ENCODE measurements at regions not wholly inside any gene's neighbourhood (a gene's known extent, or its start where the extent isn't known, plus 50 kb on each side); places are given as distances from the start of the nearest gene placed in this dataset.

DNA sequence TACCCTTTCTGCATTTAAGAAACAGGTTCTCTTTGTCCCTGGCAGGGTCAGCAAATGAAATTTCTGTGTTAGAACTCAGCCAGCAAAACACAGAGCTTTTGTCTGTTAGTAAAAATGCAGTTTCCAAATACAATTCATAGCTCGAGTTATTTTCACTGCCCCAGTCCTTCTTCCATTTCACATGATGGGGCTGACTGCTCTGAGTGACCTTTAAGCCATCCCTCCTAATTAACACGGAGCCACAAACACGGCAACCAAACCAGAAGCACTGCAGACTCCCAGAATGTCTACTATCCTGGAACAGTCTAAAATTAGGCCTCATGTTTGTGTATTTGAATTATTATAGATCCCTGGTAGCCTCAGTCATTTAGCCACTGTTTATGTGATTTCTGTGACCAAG is 99.1 kb upstream of the RGS4 start:
- H3K27ac ChIP-seq: no peak overlapping the region
- TF ChIP-seq ZFX (IDR thresholded peaks at IDR 0.05; ENCODE audit: borderline replicate concordance): no peak
- TF ChIP-seq, protein P1, sequence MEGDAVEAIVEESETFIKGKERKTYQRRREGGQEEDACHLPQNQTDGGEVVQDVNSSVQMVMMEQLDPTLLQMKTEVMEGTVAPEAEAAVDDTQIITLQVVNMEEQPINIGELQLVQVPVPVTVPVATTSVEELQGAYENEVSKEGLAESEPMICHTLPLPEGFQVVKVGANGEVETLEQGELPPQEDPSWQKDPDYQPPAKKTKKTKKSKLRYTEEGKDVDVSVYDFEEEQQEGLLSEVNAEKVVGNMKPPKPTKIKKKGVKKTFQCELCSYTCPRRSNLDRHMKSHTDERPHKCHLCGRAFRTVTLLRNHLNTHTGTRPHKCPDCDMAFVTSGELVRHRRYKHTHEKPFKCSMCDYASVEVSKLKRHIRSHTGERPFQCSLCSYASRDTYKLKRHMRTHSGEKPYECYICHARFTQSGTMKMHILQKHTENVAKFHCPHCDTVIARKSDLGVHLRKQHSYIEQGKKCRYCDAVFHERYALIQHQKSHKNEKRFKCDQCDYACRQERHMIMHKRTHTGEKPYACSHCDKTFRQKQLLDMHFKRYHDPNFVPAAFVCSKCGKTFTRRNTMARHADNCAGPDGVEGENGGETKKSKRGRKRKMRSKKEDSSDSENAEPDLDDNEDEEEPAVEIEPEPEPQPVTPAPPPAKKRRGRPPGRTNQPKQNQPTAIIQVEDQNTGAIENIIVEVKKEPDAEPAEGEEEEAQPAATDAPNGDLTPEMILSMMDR (IDR thresholded peaks at IDR 0.05): no peak

DNA sequence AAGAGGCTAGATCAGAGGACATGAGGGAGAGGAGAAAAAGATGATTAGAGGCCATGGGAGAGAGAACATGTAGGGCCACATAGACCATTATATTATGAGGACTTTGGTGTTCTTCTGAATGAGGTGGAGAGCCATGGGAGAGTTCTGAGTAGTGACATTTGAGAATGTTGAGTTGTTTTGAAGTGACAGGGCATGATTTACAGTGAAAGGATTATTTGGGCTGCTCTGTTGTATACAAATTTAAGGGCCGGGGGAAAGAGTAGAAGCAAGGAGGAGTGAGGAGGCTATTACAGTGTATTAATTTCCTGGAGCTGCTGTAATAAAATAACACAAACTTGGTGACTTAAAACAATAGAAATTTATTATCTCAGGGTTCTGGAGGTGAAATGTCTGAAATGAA is 102.5 kb upstream of the RGS4 start:
- no peak for TF ChIP-seq ZFX (IDR thresholded peaks at IDR 0.05; ENCODE audit: borderline replicate concordance)
- TF ChIP-seq, protein P1 (IDR thresholded peaks at IDR 0.05): no peak
- H3K27ac ChIP-seq: no peak overlapping the region

DNA sequence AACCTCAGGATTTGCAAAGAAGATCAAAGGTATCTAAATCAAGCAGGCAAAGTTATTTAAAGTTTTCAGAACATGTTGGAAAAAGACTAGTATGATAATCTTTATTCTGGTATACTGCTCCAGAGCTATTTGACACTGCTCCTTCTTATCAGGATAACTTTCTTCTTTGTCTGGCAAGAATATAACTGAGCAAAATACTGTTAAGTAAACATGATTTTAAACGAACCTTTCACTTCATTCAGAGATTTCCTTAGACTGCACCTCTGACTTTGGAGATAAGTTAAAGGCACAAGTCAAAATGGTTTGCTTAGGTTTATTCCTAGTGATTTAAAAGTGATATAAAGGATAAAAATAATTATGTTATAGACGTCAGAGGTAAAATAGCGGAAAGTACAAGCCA is 103.9 kb upstream of the CCDC190 start:
- no peak overlapping the region for H3K27ac ChIP-seq
- TF ChIP-seq, protein P1 (IDR thresholded peaks at IDR 0.05): no peak
- TF ChIP-seq ZFX (IDR thresholded peaks at IDR 0.05; ENCODE audit: borderline replicate concordance): no peak

DNA sequence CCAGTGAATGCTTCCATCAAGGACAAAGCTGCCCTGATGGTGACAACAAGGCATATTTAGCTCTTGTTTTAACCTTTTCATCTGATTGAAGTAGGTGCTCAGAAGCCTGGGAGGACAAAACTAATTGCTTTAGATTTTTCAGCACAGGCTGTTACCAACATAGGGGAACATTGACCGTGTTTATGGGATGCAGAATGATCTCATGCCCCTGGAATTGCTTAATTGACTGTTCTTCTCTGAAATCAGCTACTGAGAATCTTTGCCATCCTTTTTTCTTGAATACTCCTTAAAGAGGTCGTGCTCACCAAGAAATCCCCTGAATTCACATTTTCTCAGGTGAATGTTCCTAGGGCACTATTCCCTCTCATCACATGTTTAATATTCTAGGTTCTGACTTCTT is 95.9 kb upstream of the CCDC190 start:
- no peak overlapping the region for H3K27ac ChIP-seq
- TF ChIP-seq, protein P1 (IDR thresholded peaks at IDR 0.05): no peak

DNA sequence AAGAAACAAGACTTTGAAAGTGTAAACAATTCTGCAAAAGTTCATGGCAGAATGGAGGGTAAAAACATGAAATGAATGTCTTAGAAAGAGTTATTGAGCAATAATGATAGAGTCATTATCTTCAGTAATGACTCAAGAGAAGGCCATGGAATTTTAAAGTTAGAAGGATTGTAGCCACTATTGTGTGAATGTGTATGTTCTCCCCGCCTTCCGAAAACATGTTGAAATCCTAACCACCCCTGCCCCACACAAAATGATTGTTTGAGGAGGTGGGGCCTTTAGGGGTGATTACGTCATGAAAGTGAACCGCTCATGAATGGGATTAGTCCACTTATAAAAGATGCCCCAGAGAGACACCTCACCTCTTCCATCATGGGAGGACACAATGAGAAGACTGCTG is 93.8 kb upstream of the CCDC190 start:
- H3K27ac ChIP-seq: no peak overlapping the region
- no peak for TF ChIP-seq ZFX (IDR thresholded peaks at IDR 0.05; ENCODE audit: borderline replicate concordance)
- TF ChIP-seq, protein P1 (IDR thresholded peaks at IDR 0.05): no peak

DNA sequence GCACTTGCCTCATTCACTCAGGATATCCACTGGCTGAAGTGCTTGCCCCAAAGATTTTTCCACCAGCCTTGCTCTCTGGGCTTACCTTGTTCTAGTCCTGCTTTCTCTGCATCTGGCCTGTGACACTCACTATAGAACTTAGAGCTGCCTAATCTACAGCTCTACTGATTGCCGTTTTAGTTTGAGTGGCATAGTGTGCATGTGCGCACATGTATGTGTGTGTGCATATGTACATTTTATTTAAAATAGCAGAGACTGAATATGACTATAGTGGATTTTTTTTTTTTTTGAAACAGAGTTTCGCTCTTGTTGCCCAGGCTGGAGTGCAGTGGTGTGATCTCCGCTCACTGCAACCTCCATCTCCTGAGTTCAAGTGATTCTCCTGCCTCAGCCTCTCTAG is 92.0 kb upstream of the CCDC190 start:
- H3K27ac ChIP-seq: no peak overlapping the region
- TF ChIP-seq ZFX (IDR thresholded peaks at IDR 0.05; ENCODE audit: borderline replicate concordance): no peak
- TF ChIP-seq, protein P1 (IDR thresholded peaks at IDR 0.05): no peak

DNA sequence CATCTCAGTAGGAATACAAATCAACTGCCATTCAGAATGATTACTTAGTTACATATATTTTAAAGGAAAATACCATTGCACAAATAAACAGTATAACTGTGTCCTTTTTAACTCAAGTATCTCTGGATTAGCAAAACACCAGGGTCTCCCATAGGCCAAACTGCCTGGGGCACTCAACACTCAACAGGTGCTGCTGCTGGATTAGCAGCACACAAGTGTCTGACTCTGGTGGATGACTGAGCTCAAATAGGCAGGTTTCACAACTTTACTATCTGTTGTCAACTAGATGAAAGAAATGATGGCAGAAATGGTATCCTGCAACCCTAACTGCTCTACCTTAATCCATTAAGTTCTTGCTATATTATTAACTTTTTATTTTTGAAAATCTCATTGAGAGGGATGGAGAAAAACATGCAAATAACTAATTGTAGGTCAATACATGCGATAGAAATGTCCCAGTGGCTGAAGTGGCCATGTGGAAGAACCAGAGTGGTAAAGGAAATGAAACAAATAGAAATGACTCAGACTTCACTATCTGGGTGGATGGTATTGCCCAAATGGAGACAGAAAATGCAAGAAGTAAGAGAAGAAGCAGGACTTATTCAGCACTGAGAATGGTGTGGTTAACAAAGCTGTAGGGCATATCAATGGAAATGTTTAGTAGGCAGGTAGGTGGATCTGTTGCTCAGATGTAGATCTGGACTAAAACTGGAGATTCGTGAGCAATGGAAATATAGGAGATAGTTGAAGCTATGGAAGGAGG is 90.8 kb upstream of the CCDC190 start:
- no peak for TF ChIP-seq ZFX (IDR thresholded peaks at IDR 0.05; ENCODE audit: borderline replicate concordance)
- TF ChIP-seq, protein P1 (IDR thresholded peaks at IDR 0.05): no peak
- no peak overlapping the region for H3K27ac ChIP-seq
